Adrenal gland (tissue), 5 donors: ENCODE measurements at regions not wholly inside any gene's neighbourhood (a gene's known extent, or its start where the extent isn't known, plus 50 kb on each side); places are given as distances from the start of the nearest gene placed in this dataset.

ENCODE experiments used
- CTCF ChIP-seq, 6 experiments: fragments of 450-650 bp in 4 of 6; fragments of 200-600 bp in 2 of 6; sonication (generic) in 1 of 6; IDR thresholded peaks; 1 replicate in 5 of 6; 2 replicates in 1 of 6; pipeline versions ENCODE4 v1.5.1 to v1.8.0; 2016 to 2021; ENCODE audit warnings: antibody characterized with exemption in 6 of 6, mild to moderate bottlenecking in 2 of 6, moderate library complexity in 1 of 6
- POLR2A ChIP-seq, 2 donors: fragments of 450-650 bp; IDR thresholded peaks; one replicate each; pipeline ENCODE4 v1.6.1; 2017; ENCODE audit warnings: antibody characterized with exemption in 2 of 2, mild to moderate bottlenecking in 2 of 2, moderate library complexity in 1 of 2
- donor health status: DM: no; HTN: no; CAD: no.

GRCh38 chr1:185515696-185516095 lies 198.7 kb upstream of the IVNS1ABP start:
- TF ChIP-seq CTCF (IDR thresholded peaks at IDR 0.05) (no peak), POLR2A (IDR thresholded peaks at IDR 0.05) (no peak)
